ENCODE measurements at regions not wholly inside any gene's neighbourhood (a gene's known extent, or its start where the extent isn't known, plus 50 kb on each side); places are given as distances from the start of the nearest gene placed in this dataset.
"Not testable (repeated sequence)": the region's sequence is repeated elsewhere in the genome, so short reads cannot be mapped to it uniquely, and the experiment has no call there.

GRCh38 chrX:88173932-88174440 lies 573.0 kb upstream of the CPXCR1 start:
- H3K9me3 ChIP-seq, H3K36me3 ChIP-seq, H3K27me3 ChIP-seq, DNase-seq, H3K4me3 ChIP-seq: not testable (repeated sequence)

DNA sequence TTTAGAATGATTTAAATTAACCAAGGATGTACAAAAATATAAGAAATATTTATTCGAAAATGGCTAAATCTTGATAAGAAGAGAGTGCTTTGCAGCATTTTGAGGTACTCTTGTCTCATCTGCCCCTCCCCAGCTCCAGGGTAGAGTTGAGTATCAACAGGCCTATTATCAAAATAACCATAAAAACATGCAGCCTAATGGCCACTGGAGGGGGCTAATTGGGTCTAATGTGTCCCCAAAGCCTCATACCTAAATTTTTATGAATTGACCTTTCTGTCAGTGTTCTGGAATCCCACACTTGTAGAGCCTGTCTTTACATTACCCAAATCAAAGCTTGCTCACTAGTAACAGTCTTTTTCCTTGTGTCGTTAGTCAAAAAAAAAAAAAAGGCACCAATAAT lies 544.9 kb upstream of the CPXCR1 start:
- DNase-seq, result no peak
- Histone ChIP-seq H3K27me3 (no peaks in the 10 kb centered on the region), H3K36me3 (no peaks in the 10 kb centered on the region), H3K4me3 (no peak overlapping the region), H3K9me3 (no peaks in the 10 kb centered on the region)

- H3K4me3 ChIP-seq, result no peak overlapping the region
- no peaks in the 10 kb centered on the region for H3K9me3 ChIP-seq
- no peaks in the 10 kb centered on the region for H3K36me3 ChIP-seq
- no peaks in the 10 kb centered on the region for H3K27me3 ChIP-seq
- DNase-seq, result no peak
Measured at GRCh38 chrX:88244066-88244465, 503.0 kb upstream of the CPXCR1 start.

- no peak overlapping the region for H3K4me3 ChIP-seq
- H3K9me3 ChIP-seq, result no peaks in the 10 kb centered on the region
- H3K36me3 ChIP-seq, result no peaks in the 10 kb centered on the region
- H3K27me3 ChIP-seq, result no peaks in the 10 kb centered on the region
- no peak for DNase-seq
Measured at GRCh38 chrX:88284844-88285243, 462.2 kb upstream of the CPXCR1 start.

DNA sequence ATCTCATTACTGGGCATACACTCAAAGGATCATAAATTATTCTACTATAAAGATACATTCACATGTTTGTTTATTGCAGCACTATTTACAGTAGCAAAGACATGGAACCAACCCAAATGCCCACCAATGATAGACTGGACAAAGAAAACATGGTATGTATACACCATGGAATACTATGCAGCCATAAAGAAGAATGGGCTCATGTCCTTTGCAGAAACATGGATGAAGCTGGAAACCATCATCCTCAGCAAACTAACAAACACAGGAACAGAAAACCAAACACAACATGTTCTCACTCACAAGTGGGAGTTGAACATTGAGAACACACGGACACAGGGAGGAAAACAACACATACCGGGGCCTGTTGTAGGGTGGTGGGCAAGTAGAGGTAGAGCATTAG lies 433.1 kb upstream of the CPXCR1 start:
- H3K27me3 ChIP-seq, H3K9me3 ChIP-seq: not testable (repeated sequence)

DNA sequence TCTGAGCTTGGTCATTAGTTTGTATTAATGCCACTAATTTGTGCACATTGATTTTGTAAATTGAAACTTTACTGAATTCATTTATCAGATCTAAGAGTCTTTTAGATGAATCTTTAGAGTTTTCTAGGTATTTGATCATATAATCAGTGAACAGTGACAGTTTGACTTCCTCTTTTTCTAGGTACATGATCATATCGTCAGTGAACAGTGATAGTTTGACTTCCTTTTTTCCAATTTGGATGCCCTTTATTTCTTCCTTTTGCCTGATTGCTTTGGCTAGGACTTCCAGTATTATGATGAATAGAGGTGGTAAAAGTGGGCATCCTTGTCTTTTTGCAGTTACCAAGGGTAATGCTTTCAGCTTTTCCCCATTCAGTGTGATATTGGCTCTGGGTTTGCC lies 421.4 kb upstream of the CPXCR1 start:
- Histone ChIP-seq H3K36me3 (no peaks in the 10 kb centered on the region), H3K4me3 (no peak overlapping the region), H3K27me3 (no peaks in the 10 kb centered on the region), H3K9me3 (no peaks in the 10 kb centered on the region)
- no peak for DNase-seq

More for the DNA sequence above, 433.1 kb upstream of the CPXCR1 start:
- H3K36me3 ChIP-seq, DNase-seq, H3K4me3 ChIP-seq: not testable (repeated sequence)

GRCh38 chrX:88355252-88355651 lies 391.8 kb upstream of the CPXCR1 start:
- H3K27me3 ChIP-seq, result no peaks in the 10 kb centered on the region
- no peak overlapping the region for H3K4me3 ChIP-seq
- no peaks in the 10 kb centered on the region for H3K9me3 ChIP-seq
- no peak for DNase-seq
- no peaks in the 10 kb centered on the region for H3K36me3 ChIP-seq

- Histone ChIP-seq H3K9me3 (no peaks in the 10 kb centered on the region), H3K27me3 (no peaks in the 10 kb centered on the region), H3K36me3 (no peaks in the 10 kb centered on the region), H3K4me3 (no peak overlapping the region)
- no peak for DNase-seq
Measured at GRCh38 chrX:88366314-88366713, 380.7 kb upstream of the CPXCR1 start.

DNA sequence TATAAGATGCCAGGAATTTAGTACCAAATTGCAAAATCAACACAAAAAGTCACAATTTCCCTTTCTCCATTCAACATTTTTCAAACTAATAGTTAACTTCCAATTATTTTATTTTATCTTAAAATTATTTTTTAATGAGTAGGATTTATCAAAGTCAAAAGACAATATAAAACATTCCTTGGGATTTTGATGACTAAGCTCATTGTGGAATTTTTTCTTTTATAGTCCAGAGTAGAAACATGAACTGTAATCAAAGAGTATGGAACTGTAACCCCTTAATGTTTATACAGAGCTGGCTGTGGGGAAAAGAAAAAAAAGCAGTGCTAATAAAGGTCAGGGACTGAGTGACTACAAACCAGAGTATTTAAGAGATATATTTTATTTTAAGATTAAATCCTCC lies 368.6 kb upstream of the CPXCR1 start:
- no peak for DNase-seq
- no peaks in the 10 kb centered on the region for H3K36me3 ChIP-seq
- no peaks in the 10 kb centered on the region for H3K27me3 ChIP-seq
- H3K4me3 ChIP-seq, result no peak overlapping the region
- no peaks in the 10 kb centered on the region for H3K9me3 ChIP-seq

DNA sequence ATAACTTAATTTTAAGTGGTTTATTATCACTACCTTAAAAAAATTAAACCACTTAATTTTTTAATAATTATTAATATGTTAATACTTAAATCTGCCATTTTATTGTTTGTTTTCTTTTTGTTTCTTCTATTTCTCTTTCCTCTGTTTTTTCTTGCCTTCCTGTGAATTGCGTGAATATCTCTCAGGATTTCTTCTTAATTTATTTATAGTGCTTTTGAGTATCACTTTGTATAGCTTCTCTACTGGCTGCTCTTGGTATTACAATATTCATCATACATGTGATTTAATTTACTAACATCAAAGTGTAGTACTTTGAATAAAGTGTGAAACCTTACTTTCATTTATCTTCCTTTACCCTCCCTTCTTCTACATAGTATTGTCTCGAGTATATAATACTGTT lies 349.5 kb upstream of the CPXCR1 start:
- DNase-seq, result no peak
- Histone ChIP-seq H3K27me3 (no peaks in the 10 kb centered on the region), H3K36me3 (no peaks in the 10 kb centered on the region), H3K9me3 (no peaks in the 10 kb centered on the region), H3K4me3 (no peak overlapping the region)

GRCh38 chrX:88416002-88416401 lies 331.0 kb upstream of the CPXCR1 start:
- Histone ChIP-seq H3K9me3 (no peaks in the 10 kb centered on the region), H3K36me3 (no peaks in the 10 kb centered on the region), H3K4me3 (no peak overlapping the region), H3K27me3 (no peaks in the 10 kb centered on the region)
- no peak for DNase-seq

DNA sequence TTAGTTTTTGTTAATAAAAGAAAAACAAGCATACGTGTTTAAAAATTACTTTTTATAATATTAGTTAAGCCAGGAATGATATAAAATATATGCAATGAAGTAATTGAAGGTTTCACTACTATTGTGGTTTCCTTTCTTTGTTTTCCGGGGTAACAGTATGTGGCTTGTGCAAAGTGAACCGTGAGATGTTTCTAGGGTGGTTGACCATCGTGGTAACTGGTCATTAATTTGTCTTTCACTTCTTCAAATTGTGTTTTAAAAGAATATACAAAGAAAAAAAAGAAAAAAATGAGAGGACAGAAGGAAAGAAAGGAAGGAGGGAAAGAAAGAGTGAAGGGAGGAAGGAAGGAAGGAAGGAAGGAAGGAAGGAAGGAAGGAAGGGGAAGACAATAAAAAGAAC lies 330.1 kb upstream of the CPXCR1 start:
- Histone ChIP-seq H3K9me3 (no peaks in the 10 kb centered on the region), H3K36me3 (no peaks in the 10 kb centered on the region), H3K4me3 (no peak overlapping the region), H3K27me3 (no peaks in the 10 kb centered on the region)
- no peak for DNase-seq

DNA sequence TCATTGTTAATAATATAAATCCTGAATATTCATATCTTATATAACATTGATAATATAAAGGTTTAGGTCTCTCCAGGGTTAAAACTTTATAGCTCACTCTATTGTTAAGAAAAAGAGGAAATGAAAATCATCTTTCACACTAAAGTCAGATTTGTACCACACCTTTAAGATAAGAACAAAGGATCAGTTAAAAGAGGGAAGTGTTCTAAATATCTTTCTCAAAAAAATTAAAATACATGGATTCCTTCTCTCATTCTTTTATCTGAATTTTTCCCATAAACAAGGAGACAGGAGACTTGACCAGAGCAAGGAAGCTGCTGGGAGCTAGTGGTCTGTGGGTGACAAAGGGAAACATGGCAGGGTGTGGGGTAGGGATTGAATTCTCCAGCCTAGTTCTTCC lies 323.0 kb upstream of the CPXCR1 start:
- Histone ChIP-seq H3K4me3 (no peak overlapping the region), H3K9me3 (no peaks in the 10 kb centered on the region), H3K36me3 (no peaks in the 10 kb centered on the region), H3K27me3 (no peaks in the 10 kb centered on the region)
- DNase-seq, result no peak

DNA sequence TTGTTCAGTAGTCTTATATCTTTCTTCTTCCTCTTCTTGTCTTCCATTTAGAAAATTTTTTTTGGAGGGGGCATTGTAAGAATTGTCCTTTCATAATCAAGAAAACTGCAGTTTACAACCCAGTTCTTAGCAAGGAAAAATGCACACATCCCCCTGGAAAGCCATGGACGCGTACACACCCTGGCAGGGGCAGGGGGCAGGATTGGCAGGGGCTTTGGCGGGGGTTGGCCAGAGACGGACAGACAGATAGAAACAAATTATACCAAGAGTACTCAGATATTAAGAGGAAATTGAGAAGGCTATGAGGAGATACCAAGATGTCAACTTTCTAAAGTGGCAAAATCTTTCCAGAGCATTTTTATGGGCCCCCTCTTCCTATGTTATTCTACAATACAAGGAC lies 322.5 kb upstream of the CPXCR1 start:
- Histone ChIP-seq H3K4me3 (no peak overlapping the region), H3K36me3 (no peaks in the 10 kb centered on the region), H3K9me3 (no peaks in the 10 kb centered on the region), H3K27me3 (no peaks in the 10 kb centered on the region)
- no peak for DNase-seq

DNA sequence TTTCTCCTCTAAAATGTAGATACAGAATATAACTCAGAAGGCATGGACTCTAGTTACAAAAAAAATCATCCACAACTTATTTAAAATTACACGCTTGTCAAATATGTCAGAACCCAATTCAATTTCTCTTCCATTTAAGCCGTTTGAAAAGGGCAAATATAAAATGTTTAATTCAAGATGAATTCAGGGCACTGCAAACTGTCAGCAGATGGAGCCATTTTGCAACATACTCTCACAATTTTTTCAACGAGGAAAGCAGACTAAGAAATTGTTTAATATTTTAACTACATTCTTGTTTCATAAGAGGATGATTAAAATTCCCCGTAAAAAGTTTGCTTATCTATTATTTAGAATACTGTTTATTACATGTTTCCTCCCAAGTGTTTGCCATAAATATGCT lies 321.3 kb upstream of the CPXCR1 start:
- no peak for DNase-seq
- H3K27me3 ChIP-seq, result no peaks in the 10 kb centered on the region
- H3K9me3 ChIP-seq, result no peaks in the 10 kb centered on the region

DNA sequence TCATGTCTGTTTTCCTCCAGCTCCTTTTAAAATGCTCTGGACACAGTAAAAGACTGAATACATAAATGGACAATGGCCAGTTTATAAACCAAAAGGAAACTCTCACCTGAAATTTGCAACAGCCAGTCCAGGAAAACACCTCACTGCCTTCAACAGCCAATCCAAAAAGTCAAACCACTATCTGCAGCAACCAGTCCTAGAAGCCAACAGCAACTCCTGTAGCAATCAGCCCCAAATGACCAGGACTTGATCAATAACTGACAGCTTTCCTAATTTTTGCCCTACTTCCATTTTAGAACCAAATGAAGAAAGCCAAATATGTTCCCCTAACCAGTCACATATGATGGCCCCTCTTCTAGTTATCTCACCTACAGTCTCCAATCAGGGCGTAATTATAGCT lies 309.5 kb upstream of the CPXCR1 start:
- Histone ChIP-seq H3K9me3 (no peaks in the 10 kb centered on the region), H3K4me3 (no peak overlapping the region), H3K36me3 (no peaks in the 10 kb centered on the region), H3K27me3 (no peaks in the 10 kb centered on the region)
- DNase-seq, result no peak

More for the DNA sequence above, 321.3 kb upstream of the CPXCR1 start:
- no peak overlapping the region for H3K4me3 ChIP-seq
- no peaks in the 10 kb centered on the region for H3K36me3 ChIP-seq

- Histone ChIP-seq H3K4me3 (no peak overlapping the region), H3K36me3 (no peaks in the 10 kb centered on the region), H3K27me3 (no peaks in the 10 kb centered on the region), H3K9me3 (no peaks in the 10 kb centered on the region)
- no peak for DNase-seq
Measured at GRCh38 chrX:88438209-88438608, 308.8 kb upstream of the CPXCR1 start.

DNA sequence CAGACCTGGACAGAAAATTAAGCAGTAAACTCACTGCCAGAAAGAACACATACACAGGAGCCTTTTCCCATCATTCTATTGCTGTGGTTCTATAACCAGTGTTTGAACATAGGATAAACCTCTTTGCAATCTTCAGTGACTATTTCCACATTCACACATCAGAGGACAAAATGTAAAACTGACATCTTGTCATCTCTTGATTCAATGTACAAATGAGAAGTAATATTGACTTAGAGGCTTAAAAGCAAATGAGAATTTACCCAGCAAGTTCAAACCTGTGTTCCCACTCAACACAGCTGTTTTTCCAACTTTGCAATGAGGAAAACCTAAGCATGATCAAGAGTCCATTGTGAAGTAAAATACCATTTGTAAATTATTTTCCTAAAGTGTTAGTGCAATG lies 307.1 kb upstream of the CPXCR1 start:
- Histone ChIP-seq H3K4me3 (no peak overlapping the region), H3K36me3 (no peaks in the 10 kb centered on the region), H3K27me3 (no peaks in the 10 kb centered on the region), H3K9me3 (no peaks in the 10 kb centered on the region)
- DNase-seq, result no peak
